Hematopoietic multipotent progenitor cell treated with erythropoietin and hydrocortisone succinate and interleukin-3 and kit ligand, for 15 days (in vitro differentiated cells): ENCODE measurements at regions not wholly inside any gene's neighbourhood (a gene's known extent, or its start where the extent isn't known, plus 50 kb on each side); places are given as distances from the start of the nearest gene placed in this dataset.

Experiments used
- DNase-seq: peaks from one replicate; pipeline ENCODE4 v3.0.0-alpha.2; 2015; ENCODE audit warnings: low spot score

DNA sequence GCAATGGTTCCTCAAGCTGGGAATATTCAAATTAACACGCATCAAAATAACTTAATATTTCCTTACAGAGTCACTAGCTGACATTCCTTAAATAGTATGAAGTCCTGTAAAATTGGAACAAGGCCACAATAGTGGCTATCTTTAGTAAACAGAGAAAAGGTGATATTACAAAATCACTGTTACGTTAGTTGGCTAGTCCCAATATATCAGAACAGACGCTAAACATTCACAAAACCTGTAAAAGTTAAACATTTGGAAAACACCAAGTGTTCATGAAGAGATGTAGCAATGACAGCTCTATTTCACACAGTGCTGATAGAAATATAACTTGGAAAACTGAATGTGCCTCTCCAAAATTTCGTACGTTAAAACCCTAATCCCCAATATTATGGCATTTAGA lies 61.0 kb upstream of the FAM47C start:
- no peak for DNase-seq

DNA sequence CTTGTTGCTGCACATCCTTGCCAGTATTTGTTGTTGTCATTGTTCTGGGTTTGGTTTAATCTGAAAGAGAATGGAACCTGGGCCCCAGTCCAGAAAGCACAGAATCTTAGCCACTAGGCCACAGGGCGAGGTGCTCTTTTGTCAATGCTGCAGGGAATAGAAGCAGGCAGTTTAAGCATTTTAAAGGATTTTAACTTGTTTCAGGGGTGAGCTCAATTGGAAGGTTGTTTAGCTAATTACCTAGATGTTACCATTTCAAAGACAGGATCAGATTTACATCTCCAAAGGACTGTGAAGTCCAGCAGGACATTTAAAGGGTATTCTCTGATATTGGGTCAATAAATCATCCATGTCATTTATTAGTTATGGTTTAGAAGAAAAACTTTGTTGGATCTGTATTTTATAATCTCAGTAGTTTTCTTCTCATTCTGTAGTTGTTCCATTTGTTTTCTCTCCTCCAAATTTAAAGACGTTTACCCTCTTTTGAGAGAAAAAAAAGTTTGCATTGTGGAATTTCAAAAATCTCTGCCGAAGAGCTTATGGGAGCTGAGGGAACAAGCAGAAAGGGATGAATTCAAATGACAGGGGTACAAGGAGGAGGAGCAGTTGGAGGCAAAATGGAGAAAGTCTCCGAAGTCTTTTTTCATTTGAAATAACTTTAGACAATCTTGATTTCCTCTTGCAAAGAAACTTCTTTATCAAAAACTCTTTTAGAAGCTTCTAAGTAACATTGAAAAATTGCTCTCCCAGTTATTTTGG lies 57.5 kb upstream of the FAM47C start:
- no peak for DNase-seq

DNA sequence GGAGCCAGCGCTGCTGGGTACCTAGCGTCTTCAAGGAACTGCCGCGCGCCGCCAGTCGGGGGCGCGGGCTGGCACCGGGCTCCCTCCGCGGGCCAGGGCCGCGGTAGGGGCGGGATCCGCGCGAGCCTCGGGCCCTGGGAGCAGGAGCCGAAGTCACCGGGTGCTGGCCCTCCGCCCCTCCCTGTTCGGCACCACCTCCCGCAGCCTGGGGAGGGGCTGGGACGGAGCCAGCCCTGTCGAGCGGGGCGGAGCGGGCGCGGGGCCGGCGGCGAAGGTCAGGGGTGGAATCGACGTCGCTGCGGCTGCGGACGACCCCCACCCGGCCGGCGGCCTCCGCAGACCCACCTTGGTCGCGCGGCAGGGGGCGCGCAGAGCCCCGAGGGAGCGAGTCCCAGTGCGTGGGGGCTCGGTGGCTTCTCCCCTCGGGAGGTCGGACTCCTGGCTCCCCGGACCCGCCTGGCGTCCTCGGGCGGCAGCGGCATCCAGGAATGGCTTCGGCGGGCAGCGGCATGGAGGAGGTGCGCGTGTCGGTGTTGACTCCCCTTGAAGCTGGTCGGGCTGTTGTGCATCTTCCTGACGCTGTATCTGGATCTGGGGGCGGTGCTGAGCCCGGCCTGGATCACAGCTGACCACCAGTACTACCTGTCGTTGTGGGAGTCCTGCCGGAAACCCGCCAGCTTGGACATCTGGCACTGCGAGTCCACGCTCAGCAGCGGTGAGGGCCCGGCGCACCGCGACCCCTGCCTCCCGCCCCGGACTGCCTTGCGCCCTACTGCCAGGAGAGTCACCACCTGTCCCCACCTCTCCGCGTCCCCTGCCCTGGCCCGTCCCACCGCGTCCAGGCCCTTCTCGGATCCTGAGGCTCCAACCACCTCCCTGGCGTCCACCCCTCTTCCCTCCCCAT lies 50.5 kb upstream of the FAM47C start:
- DNase-seq, result no peak
